ENCODE measurements at regions not wholly inside any gene's neighbourhood (a gene's known extent, or its start where the extent isn't known, plus 50 kb on each side); places are given as distances from the start of the nearest gene placed in this dataset.
"Not testable (repeated sequence)": the region's sequence is repeated elsewhere in the genome, so short reads cannot be mapped to it uniquely, and the experiment has no call there.

DNA sequence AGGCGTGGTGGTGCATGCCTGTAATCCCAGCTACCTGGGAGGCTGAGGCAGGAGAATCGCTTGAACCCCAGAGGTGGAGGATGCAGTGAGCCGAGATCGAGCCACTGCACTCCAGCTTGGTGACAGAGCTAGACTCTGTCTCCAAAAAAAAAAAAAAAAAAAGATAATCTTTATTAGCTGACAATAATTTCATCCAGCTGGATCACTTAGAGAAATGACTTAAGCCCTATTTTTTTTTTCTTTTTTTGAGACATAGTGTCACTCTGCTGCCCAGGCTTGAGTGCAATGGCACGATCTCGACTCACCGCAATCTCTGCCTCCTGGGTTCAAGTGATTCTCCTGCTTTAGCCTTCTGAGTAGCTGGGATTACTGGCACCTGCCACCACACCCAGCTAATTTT is 51.6 kb upstream of the MAP4K4 start:
- DNase-seq, result not testable (repeated sequence)

- DNase-seq, result no peak
Measured at GRCh38 chr2:101644842-101645383, 52.6 kb upstream of the MAP4K4 start.

- DNase-seq, result no peak
Measured at GRCh38 chr2:101643004-101643524, 54.4 kb upstream of the MAP4K4 start.

DNA sequence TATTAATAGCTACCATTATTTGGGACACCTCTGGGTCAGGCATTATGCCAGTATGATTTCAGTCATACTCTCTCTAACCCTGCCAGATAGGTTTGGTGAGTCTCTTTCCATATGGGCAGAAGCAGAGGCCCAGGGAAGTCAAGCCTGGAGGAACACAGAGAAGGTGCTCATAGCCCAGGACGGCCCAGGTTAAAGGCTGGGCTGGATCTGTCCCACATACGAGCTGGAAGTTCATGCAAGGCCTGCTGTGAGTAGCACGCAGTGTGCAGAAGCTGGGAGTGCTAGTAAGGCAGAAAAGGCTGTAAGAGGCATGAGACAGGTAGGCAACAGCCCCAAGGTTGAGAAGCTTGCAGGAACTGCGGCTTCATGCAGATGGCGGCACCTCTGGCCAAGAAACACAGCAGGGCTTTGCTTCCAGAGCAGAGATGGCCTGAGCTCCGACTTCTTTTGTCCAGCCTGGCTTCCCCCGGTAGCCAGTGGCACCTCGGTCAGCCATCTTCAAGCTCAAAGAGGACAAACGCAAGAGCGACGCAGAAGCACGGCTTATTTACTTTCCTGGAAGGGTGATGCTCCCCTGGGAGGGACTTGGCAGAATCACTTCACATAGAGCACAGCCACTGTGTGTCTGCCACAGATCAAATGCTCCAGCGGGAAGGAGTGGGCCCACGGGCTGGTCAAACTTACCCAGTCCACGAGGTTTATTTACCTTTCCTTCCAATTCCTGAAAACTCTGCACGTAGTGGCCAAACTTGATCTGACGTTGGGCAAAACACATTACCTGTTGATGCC is 58.5 kb upstream of the MAP4K4 start:
- DNase-seq, result no peak

DNA sequence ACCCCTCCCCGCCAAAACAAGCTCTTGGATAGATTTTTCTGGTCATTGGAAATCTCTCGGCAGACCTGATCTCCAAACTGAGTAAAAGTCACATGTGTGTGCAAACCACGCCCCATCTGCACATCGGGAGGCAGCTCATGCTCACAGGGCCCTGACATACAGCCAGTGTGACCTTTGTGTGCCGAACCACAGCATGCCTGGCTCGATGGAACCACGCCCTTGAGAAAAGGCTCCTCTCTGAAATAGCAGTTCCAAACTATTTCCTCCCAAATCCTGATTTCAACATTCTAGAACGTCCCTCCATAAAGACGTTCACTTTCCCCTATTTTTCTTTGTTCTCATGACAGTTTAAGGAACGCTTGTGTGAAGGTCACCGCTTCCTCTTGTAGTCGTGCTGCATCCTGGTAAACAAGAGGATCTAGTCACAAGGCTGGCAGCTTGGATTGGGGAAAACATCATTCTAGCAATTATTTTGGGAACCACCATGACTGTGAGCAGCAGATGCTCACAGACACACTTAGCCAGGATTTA is 59.3 kb upstream of the MAP4K4 start:
- DNase-seq, result no peak

- no peak for DNase-seq
Measured at GRCh38 chr2:101630224-101630949, 67.1 kb upstream of the MAP4K4 start.

- DNase-seq, result no peak
Measured at GRCh38 chr2:101628030-101628392, 69.5 kb upstream of the MAP4K4 start.

- no peak for DNase-seq
Measured at GRCh38 chr2:101627285-101628029, 70.0 kb upstream of the MAP4K4 start.

DNA sequence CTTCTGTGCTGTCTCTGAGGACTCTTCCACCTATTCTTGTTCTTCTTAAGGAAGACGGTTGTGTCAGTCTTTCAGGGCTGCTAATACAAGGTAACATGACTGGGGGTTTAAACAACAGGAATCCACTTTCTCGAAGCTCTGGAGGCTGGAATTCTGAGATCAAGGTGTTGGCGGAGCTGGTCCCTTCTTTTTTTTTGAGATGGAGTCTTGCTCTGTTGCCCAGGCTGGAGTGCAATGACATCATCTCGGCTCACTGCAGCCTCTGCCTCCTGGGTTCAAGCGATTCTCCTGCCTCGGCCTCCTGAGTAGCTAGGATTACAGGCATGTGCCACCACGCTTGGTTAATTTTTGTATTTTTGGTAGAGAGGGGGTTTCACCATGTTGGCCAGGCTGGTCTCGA is 71.7 kb upstream of the MAP4K4 start:
- DNase-seq, result not testable (repeated sequence)

- DNase-seq, result no peak
Measured at GRCh38 chr2:101625387-101625786, 72.1 kb upstream of the MAP4K4 start.

GRCh38 chr2:101624706-101625332 is 72.7 kb upstream of the MAP4K4 start:
- no peak for DNase-seq

DNA sequence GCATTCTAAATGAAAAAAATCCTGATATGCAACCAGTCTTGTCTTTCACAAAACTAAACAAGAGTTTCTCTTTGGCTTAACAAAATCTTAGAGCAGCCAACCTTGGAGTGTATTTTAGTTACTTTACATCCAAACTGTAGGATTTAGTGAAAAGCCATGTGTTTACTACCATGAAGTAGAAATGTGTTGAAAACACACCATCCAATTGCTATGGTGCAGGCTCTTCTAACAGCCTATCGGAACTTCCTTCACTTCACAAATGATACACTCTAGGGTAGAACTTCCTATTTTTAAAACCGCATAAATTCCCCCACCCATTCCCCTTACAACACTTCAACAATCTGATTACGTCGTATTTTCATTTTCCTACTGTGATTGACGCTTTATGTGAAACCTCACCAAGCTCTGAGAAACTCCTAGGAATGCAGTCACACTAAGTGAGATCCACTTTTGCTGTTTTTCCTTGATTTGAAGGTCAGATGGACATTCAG is 74.4 kb upstream of the MAP4K4 start:
- no peak for DNase-seq

DNA sequence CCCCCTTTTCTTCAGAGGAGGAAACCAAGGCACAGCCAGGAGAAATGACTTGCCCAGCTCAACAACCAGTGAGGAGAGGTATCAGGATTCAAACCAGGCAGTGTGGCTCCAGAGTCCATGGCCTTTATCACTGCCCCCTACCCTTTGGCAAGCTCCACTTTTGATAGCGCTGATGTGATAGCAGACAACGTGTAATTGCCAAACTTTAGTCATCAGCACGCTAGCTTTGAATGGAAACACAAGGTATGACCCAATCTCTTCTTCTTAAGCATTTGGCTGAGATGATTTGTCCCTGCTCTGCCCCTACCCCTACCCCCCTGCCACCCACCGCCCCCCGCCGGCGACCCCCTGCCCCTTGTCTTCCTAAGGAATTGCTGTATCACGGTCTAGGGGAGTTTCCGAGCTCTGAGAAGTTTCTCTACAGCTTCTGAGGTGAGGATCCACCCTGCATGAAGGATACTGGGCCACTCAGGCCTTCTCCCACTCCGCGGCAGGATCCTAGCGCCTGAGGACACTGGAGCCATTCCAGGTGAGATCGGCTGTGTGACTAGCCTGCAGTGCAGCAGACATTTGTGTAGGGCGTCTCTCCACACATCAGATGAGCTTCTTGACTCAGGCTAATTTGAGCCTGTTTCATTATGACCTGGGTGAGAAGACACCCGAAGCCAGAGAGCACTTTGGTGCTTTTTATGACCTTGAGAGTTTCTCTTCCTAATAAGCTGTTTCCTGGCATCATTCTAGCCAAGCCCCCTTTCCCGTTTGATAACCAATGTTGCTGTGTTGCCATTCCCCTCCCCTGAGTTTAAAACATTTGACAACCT is 75.1 kb upstream of the MAP4K4 start:
- no peak for DNase-seq

DNA sequence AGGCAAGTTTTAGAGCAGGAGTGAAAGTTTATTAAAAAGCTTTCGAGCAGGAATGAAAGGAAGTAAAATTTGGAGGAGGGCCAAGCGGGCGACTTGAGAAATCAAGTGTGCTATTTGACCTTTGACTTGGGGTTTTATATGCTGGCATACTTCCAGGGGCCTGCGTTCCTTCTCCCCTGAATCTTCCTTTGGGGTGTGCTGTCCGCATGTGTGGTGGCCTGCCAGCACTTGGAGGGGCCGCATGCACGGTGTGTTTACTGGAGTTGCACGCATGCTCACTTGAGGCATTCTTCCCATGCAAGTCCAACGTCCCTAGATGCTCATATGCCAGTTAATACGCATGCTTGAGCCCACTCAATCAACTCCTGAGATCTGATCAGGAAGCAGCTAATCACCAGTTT is 78.3 kb upstream of the MAP4K4 start:
- DNase-seq, result peak in 2 of 56 donors; percentile 3 to 41

DNA sequence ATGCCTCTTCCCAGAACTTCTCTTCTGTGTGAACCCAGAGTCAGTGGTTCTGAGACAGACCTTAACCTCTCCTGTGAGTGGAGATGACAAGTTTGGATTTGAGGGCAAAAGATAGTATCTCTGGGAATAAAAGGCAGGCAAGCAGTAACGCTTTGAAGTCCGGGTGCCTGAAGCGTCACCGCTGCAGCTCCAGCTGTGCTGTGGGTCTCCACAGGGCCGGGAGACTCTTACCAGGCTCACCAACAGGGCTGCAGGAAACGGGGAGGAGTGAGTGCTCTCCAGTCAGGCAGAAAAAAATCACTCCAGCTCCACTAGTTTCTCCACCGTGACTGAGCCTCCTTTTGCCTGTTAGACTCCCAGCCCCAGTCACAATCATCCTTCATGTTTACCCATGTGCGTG is 79.7 kb upstream of the MAP4K4 start:
- DNase-seq, result no peak

- no peak for DNase-seq
Measured at GRCh38 chr2:101617188-101617587, 80.3 kb upstream of the MAP4K4 start.

- DNase-seq, result no peak
Measured at GRCh38 chr2:101614127-101614759, 83.3 kb upstream of the MAP4K4 start.

GRCh38 chr2:101613056-101613704 is 84.3 kb upstream of the MAP4K4 start:
- no peak for DNase-seq

DNA sequence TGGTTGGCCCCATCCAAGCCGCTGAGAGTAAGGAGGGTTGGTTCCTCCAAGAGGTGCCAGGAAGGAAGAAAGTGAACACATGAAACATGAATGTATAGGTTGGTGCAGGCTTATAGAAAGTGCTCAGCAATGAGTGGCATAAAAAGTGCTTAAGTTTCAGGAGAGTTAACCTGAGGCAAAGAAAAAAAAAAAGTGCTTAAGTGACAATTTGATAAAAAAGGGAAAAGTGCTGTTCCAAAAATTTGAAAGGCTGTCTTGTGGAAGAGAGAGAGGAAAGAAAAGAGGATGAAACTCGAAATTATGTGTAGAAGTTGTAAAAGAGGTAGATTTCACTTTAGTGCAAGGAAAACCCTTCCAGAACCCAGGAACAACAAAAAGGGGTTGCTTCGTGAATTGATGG is 85.5 kb upstream of the MAP4K4 start:
- DNase-seq, result no peak

Data from amygdala (tissue), 56 donors.